Caco-2 (cell line): ENCODE measurements at regions not wholly inside any gene's neighbourhood (a gene's known extent, or its start where the extent isn't known, plus 50 kb on each side); places are given as distances from the start of the nearest gene placed in this dataset.

ENCODE experiments used
- BruUV-seq: library from RNA; stranded (reverse); fragments of 400-500 nt; replicated peaks from 2 replicates; lab custom pipeline; 2021; lab: Mats Ljungman, UMichigan
- CTCF ChIA-PET: fragments of 300-600 bp; sonication (Branson Sonifier 250); formaldehyde crosslinking; loops from one replicate; lab custom pipeline; 2022; ENCODE audit warnings: antibody characterized with exemption; lab: Charles Lee
- POLR2A ChIA-PET: fragments of 300-600 bp; sonication (Branson Sonifier 250); formaldehyde crosslinking; loops from one replicate; lab custom pipeline; 2022; ENCODE audit warnings: antibody characterized with exemption; lab: Charles Lee
- DNase-seq, 2 experiments: peaks; one replicate each; pipeline versions ENCODE4 v3.0.0 to v3.0.0-alpha.2; 2020 to 2022
- H3K27me3 ChIP-seq: replicated peaks from 2 replicates; pipeline ENCODE4 v1.6.0; 2011; ENCODE audit warnings: low read length; ENCODE audit not compliant: control insufficient read depth, insufficient read depth
- H3K36me3 ChIP-seq: 2 replicates; pipeline ENCODE4 v1.5.1; 2011; ENCODE audit warnings: low read length; ENCODE audit not compliant: control insufficient read depth, insufficient read depth
- H3K4me1 ChIP-seq: fragments of 250-450 bp; sonication (Bioruptor Pico); 2 replicates; pipeline ENCODE4 v1.5.1; 2020; ENCODE audit warnings: mild to moderate bottlenecking
- H3K4me3 ChIP-seq: 2 replicates; pipeline ENCODE4 v1.5.1; 2011; ENCODE audit warnings: low read depth, mild to moderate bottlenecking, control low read depth, low read length
- H3K9me3 ChIP-seq: fragments of 250-450 bp; sonication (Bioruptor Pico); 2 replicates; pipeline ENCODE4 v1.5.1; 2020; ENCODE audit warnings: mild to moderate bottlenecking, moderate library complexity
- H3K27ac Mint-ChIP-seq: one replicate; pipeline ENCODE4 v1.8.0; 2022; ENCODE audit warnings: mixed read lengths; ENCODE audit not compliant: unreplicated experiment
- H3K27me3 Mint-ChIP-seq: one replicate; pipeline ENCODE4 v1.8.0; 2022; ENCODE audit warnings: mixed read lengths; ENCODE audit not compliant: insufficient read depth, unreplicated experiment
- H3K36me3 Mint-ChIP-seq: one replicate; pipeline ENCODE4 v1.8.0; 2022; ENCODE audit warnings: mild to moderate bottlenecking, mixed read lengths; ENCODE audit not compliant: insufficient read depth, unreplicated experiment
- H3K4me1 Mint-ChIP-seq: one replicate; pipeline ENCODE4 v1.8.0; 2022; ENCODE audit warnings: low read depth, mixed read lengths; ENCODE audit not compliant: unreplicated experiment
- H3K4me3 Mint-ChIP-seq: one replicate; pipeline ENCODE4 v1.8.0; 2022; ENCODE audit warnings: mild to moderate bottlenecking, moderate library complexity, mixed read lengths; ENCODE audit not compliant: unreplicated experiment
- H3K9me3 Mint-ChIP-seq: one replicate; pipeline ENCODE4 v1.8.0; 2022; ENCODE audit warnings: mixed read lengths; ENCODE audit not compliant: unreplicated experiment
- CTCF ChIP-seq, 2 experiments: fragments of 200-600 bp in 1 of 2; IDR thresholded peaks; 1 replicate in 1 of 2; 2 replicates in 1 of 2; pipeline versions ENCODE4 v1.5.1 to v1.8.0; 2011 to 2022; ENCODE audit warnings: antibody characterized with exemption in 1 of 2, control low read depth in 1 of 2, inconsistent platforms in 1 of 2, low read depth in 1 of 2, low read length in 1 of 2, mild to moderate bottlenecking in 1 of 2, moderate library complexity in 1 of 2; ENCODE audit not compliant: insufficient read depth in 1 of 2, severe bottlenecking in 1 of 2, unreplicated experiment in 1 of 2
- intact Hi-C: fragments of 100-400 bp; cut with micrococcal nuclease; formaldehyde crosslinking; loops from one replicate; pipeline ENCODE4 v1.10.0; 2022; ENCODE audit not compliant: unreplicated experiment

DNA sequence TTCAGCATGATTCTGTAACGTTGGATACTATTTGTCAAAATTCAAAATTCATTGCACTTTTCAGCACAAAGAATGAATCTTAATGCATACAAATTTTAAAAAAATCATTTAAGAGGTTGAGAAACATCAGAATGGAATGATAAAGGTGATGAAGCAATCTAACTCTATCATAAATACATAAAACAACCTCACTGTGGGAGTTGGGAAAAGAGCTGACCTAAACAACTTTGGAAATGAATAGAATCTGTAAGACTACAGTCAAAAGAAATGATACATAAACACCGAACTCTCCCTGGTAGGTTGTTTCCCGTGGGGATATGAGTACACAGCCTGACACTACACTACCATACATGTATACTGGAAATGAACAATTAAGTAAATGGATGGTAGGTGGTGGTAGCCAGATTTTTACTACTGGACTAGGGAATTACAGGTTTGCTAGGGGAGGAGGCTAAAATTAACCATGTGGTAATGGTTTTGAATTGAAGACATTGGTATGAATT is 64.9 kb upstream of the PARP11 start:
- H3K27me3 ChIP-seq: no peaks in the 10 kb centered on the region
- no peaks in the 10 kb centered on the region for H3K36me3 ChIP-seq
- no peak overlapping the region for H3K4me3 ChIP-seq
- ChIA-PET POLR2A (no interaction called here), CTCF (no interaction called here)
- no peaks in the 10 kb centered on the region for H3K4me1 ChIP-seq
- DNase-seq: no peak
- no TSS peak for BruUV-seq
- Mint-ChIP-seq H3K4me3 (no peak overlapping the region), H3K9me3 (no peaks in the 10 kb centered on the region), H3K4me1 (no peaks in the 10 kb centered on the region), H3K36me3 (no peaks in the 10 kb centered on the region), H3K27me3 (peaks cover 5% of the 10 kb centered on the region), H3K27ac (no peak overlapping the region)
- no peaks in the 10 kb centered on the region for H3K9me3 ChIP-seq
- no peak for TF ChIP-seq CTCF (IDR thresholded peaks at IDR 0.05; ENCODE audit: insufficient read depth in 1 of 2, low read depth in 1 of 2, low read length in 1 of 2, severe bottlenecking in 1 of 2, unreplicated experiment in 1 of 2)
- intact Hi-C loops: no loop called here

DNA sequence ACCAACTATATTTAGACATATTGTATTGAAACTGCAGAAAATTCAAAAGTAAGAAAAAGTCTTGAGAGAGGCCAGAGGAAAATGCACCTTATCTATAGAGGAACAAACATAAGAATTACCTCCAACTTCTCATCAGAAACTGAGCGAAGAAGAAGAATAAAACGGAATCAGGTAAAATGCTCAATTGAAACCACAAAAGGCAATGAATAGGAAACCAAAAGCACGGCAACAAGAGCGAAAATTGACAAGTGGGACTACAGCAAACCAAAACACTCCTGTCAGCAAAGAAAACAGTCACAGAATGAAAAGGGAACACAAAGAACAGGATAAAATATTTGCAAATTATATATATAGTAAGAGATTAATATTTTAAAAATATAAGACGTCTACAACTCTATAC is 61.9 kb upstream of the PARP11 start:
- H3K27me3 ChIP-seq: no peaks in the 10 kb centered on the region
- no peaks in the 10 kb centered on the region for H3K36me3 Mint-ChIP-seq
- H3K4me1 Mint-ChIP-seq: no peaks in the 10 kb centered on the region

GRCh38 chr12:3933819-3934192 is 60.6 kb upstream of the PARP11 start:
- no TSS peak for BruUV-seq
- Mint-ChIP-seq H3K9me3 (no peaks in the 10 kb centered on the region), H3K27ac (no peak overlapping the region), H3K27me3 (peaks cover 5% of the 10 kb centered on the region), H3K36me3 (no peaks in the 10 kb centered on the region), H3K4me3 (no peak overlapping the region), H3K4me1 (no peaks in the 10 kb centered on the region)
- POLR2A ChIA-PET: no interaction called here
- Histone ChIP-seq H3K4me1 (no peaks in the 10 kb centered on the region), H3K9me3 (no peaks in the 10 kb centered on the region), H3K4me3 (no peak overlapping the region), H3K36me3 (no peaks in the 10 kb centered on the region), H3K27me3 (no peaks in the 10 kb centered on the region)
- CTCF ChIA-PET: interaction anchor here (0.6 to 1.6 kb wide), 2 partner anchors 36 to 50 kb away, joined by 3 to 4 read pairs; no protein-coding TSS in a partner anchor
- no peak for TF ChIP-seq CTCF (IDR thresholded peaks at IDR 0.05; ENCODE audit: insufficient read depth in 1 of 2, low read depth in 1 of 2, low read length in 1 of 2, severe bottlenecking in 1 of 2, unreplicated experiment in 1 of 2)
- intact Hi-C loops: no loop called here
- no peak for DNase-seq

More for the DNA sequence above, 61.9 kb upstream of the PARP11 start:
- Mint-ChIP-seq H3K4me3 (no peak overlapping the region), H3K27ac (no peak overlapping the region), H3K27me3 (peaks cover 5% of the 10 kb centered on the region), H3K9me3 (no peaks in the 10 kb centered on the region)
- TF ChIP-seq CTCF (IDR thresholded peaks at IDR 0.05; ENCODE audit: insufficient read depth in 1 of 2, low read depth in 1 of 2, low read length in 1 of 2, severe bottlenecking in 1 of 2, unreplicated experiment in 1 of 2): no peak
- Histone ChIP-seq H3K9me3 (no peaks in the 10 kb centered on the region), H3K4me1 (no peaks in the 10 kb centered on the region), H3K4me3 (no peak overlapping the region), H3K36me3 (no peaks in the 10 kb centered on the region)
- POLR2A ChIA-PET: no interaction called here
- no TSS peak for BruUV-seq
- CTCF ChIA-PET: no interaction called here
- intact Hi-C loops: no loop called here
- no peak for DNase-seq
